ENCODE measurements at regions not wholly inside any gene's neighbourhood (a gene's known extent, or its start where the extent isn't known, plus 50 kb on each side); places are given as distances from the start of the nearest gene placed in this dataset.

DNA sequence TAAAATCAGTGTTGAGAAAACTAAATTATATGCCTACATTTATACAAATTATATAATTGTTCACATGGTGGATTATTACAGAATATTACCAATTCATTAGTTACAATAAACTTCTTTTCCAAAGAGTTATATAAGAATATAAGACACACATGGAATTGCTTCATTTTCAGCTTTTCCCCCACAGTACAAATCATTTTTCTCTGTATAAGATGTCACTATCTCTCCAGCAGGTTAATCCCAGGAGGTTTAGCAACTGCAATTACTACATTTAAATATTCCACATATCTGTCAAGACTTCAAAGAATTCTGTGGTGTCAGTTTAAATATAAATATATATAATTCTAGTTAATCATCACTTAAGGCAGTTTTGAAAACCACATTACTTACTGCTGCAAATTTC lies 59.6 kb upstream of the G2E3 start:
- DNase-seq: no peak
- in situ Hi-C loops (cut with HindIII; ENCODE audit: low pct_ligation_motif_present, low pct_unique_long_range_greater_than_20kb, low sequenced_read_pairs): no loop called here

DNA sequence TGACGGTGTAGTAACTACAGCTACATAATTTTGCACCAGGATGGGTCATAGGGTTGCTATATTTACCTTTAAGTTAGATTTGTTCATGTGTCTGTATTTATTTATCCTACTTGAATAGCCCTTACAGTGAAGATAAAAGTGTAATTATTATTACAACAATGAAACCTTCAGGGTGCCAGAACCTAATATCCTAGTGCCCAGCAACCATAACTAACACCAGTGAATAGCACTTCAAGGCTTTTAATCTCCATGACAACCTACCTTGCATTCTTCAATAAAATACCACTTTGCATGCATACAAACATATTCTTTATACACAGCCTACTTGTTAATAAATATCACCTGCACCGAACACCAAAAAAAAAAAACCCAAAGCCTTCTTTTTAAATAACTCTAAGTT lies 58.7 kb upstream of the G2E3 start:
- in situ Hi-C loops (cut with HindIII; ENCODE audit: low pct_ligation_motif_present, low pct_unique_long_range_greater_than_20kb, low sequenced_read_pairs): no loop called here
- DNase-seq: no peak

DNA sequence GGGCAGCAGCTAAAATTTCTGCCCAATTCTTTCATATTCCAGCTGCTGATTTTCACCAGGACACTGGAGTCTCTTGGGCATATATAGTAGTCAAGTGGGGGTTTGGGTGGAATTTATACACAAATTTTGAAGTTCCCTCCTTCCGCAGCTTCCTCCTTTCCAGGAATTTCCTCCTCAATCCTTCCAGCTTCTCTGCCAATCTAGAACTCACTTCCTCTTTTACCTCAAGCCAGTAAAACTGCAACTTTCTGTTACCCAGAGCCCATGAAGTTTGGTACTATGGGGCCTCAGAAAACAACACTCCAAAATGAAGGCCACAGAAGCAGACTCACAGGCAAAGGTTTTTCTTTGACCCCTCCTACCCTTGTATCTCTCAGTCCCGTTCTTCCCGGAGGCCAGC lies 51.7 kb upstream of the G2E3 start:
- in situ Hi-C loops (cut with HindIII; ENCODE audit: low pct_ligation_motif_present, low pct_unique_long_range_greater_than_20kb, low sequenced_read_pairs): no loop called here
- no peak for DNase-seq
